ENCODE measurements at regions not wholly inside any gene's neighbourhood (a gene's known extent, or its start where the extent isn't known, plus 50 kb on each side); places are given as distances from the start of the nearest gene placed in this dataset.

DNA sequence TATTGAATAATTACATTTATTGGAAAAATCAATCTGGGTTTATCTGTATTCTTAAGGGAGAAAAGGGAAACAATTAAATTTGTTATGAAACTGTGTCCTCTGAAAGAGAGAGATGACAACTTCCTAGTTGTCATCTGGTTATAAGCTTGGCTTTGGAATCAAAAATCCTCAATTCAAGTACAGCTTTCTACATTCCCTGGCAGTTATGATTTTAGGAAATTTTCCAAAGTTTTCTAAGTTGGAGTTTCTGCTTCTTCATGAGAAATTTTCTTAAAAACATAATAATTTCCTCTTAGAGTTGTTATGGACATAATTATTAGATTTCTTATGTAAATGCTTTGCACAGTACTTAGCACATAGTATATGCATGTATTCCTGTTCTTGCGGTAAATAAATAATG is 625.6 kb upstream of the SLC39A10 start:
- no peak for DNase-seq

DNA sequence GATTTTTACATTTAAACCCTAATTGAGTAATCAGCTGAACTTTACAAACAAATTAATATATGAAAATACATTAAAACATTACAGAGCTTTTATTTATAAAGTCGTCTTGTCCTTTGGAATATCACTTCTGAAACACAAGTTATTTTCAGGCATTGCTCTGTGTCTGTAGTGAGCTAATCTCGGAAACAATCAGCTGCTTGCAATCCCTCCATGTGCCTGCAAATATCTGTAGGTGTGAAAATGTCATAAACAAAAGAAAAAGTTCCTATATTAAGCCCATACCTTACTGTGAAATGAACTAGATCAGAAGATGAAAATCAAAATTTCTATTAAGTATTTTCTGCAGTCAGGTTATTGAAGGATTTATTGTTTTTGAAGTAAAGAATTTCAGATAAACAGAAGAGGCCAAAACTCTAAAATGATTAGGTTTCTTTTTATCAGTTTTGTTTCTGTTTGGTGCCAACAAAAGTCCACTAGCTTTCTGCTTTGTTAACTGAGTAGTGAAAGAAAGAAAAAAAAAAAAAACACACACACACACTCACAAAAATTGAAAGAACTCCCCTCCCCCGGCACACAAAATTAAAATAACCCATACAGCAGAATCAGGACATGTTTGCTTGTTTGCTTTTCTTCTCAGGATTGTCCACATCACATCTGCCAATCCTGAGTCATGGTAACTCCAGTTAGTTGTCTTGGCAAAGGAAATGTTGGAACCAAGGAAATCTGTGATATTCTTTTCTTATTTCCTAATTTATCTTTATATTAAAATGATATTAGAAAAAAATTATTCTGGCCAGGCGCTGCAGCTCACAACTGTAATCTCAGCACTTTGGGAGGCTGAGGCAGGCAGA is 627.0 kb upstream of the SLC39A10 start:
- DNase-seq = no peak

DNA sequence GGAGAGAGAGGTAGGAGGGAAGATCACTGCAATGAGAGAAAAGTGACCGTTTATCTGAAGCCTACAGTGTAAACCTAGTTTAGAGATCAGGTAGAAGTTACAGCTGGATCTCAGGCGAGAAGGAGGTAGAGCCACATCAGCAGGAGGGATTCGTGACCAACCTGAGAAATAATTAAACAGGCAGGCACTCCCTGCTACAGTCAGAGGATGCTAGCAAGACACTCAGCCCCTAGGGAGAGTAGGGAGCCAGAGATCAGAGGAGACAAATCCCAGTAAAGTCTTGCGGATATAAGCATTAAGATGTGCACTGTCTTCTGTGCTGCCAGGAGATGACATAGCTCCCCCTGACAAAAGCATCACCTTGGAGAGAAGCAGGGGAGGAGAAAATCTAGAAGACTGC is 629.1 kb upstream of the SLC39A10 start:
- no peak for DNase-seq

DNA sequence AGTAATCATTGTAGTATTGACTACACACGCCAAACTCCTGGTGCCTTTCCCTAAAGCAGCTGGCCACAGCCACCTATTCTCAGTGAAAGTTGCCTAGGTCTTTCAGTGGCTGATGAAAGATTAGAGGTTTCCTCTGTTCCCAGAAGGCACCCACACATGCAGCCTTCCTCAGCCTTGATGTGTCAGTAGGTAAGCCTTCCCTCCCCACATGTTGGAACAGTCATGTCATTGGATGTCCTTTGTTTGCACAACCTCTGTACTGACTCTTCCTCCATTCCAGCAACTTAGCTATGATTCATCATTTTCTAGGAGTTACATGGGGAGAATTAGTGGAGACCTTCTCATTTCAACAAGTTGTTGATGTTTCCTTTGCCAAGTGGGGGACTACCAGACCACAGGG is 630.8 kb upstream of the SLC39A10 start:
- DNase-seq = no peak

DNA sequence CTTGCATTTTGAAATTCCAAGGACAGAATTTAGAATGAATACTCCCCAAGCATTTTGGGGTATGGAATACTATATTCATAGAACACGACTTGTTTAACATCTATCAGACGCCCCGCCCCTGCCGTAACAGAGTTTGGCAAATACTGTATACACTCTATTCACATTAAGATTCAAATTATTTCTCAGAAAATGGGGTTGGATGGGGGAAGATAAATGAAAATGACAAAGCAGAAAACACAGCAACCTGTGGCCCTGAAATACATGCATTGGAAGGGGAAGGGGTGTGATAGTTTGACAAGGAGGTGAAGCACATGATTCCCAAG is 634.6 kb upstream of the SLC39A10 start:
- DNase-seq = no peak

DNA sequence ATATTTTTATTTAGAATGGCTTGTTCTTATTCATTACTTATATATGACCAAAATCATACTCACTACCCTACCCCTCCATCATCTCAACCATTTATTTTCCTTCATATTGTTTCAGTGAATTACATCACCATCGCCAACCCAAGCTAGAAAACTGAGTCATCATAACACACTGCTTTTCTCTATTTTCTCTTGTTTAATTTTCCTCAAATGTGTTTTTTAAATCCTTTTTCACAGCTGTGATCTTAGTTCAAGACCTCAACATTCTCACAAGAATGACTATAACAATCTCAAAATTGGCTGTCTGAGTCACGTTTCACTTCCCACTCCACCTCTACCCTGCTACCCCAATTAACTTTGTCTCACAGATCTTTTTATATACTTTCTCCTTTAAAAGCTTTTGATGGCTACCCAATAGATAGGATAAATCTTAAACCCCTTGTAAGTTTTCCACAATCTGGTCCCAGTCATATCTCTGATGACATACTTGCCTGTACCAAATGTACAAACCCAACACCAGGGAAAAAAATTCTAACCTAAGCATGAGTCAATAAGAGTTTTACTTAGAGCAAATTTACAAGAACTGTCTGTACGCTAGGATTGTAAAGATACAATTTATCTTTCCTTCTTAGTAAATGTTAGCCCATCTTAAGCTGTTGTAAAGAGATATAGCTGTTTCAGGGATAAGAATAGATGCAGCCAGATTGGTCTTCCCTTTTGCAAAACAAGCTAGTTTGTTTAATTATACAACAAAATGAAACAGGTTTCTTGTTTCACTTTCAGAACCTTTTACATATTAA is 635.1 kb upstream of the SLC39A10 start:
- DNase-seq = no peak

DNA sequence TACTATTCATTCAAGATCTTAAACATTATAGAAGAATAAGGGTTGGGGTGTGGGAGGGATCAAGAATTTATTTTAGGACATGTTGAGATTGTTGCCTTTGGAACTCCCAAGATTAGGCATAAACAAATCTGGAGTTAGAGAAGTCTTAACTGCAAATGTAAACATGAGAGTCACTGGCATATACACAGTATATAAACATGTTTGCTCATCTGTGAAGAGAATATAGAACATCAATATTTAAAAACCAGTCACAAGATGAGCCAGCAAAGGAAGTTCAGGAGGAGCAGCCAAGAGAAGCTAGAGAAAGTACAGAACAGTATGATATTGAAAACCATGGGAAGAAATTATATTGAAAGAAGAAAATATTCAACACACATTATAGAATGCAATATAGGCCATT is 638.6 kb upstream of the SLC39A10 start:
- no peak for DNase-seq

DNA sequence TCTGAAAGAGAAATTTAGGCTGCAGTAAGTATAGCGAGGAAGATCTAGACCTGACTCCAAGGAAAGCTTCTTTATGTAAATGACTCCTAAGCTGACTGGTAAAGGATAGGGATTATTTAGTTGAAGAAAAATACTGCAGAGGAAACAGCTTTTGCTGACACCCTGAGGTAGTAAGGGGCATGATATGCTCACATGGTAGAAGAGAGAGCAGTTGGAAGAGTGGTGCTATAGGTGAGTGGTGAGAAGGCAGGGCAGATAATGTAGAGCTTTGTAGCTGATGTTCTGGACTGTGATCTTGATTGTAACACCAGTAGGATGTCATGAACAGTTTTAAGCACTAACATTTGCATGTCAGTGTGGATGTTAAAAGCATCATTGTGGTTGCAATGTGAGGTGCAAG is 639.1 kb upstream of the SLC39A10 start:
- no peak for DNase-seq

DNA sequence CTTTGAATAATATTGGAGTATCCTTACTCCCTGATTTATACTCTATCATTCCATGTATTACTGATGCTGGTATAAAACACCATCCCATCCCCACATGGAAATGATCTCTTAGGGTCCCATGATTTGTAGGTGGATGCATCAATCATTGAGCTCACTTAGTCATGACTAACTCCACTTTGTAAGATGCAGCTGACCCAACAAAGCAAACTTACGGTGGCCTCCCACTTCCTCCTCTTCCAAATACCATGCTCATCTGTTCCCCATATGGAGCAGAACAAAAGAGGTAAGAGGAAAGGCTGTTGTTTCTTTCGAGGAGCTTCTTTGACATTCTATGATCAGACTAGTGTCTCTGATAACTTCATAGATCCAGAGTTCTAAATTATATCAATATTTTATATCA is 640.2 kb upstream of the SLC39A10 start:
- no peak for DNase-seq

DNA sequence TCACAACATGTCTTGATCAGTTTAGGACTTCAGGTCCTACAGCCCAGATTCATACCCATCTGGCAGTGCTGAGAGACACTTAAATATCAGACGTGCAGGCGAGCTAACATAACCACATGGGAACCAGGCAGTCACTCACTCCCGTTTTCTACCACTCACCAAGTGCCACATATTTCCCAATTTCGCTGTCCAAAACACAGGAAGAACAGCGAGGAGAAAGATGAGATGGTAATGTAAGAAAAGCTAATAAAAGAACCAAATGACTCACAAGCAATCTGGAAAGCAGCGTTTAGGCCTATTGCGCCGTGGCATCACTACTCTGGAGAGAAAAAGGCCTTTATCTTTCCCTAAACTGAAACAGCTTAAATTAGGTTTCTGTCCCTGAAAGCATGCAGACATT is 647.8 kb upstream of the SLC39A10 start:
- DNase-seq = no peak

DNA sequence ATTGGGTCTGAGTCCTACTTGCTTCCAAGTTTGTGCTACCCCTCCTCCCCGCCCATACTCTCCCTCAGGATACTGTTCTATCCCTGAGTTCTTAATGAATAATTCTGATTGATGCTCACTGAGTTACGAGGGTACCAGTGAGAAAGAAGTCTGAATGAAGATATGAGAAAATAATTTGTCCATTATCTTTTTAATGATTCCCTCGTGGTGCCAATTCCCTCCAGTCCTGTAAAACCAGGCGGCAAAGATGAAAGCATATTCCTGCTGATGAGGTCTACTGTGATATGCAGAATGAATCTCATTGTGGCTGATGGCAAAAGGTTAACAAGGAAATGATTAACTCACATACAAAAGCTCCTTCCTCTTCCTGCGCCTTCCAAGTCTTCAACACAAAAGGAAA is 650.2 kb upstream of the SLC39A10 start:
- no peak for DNase-seq

DNA sequence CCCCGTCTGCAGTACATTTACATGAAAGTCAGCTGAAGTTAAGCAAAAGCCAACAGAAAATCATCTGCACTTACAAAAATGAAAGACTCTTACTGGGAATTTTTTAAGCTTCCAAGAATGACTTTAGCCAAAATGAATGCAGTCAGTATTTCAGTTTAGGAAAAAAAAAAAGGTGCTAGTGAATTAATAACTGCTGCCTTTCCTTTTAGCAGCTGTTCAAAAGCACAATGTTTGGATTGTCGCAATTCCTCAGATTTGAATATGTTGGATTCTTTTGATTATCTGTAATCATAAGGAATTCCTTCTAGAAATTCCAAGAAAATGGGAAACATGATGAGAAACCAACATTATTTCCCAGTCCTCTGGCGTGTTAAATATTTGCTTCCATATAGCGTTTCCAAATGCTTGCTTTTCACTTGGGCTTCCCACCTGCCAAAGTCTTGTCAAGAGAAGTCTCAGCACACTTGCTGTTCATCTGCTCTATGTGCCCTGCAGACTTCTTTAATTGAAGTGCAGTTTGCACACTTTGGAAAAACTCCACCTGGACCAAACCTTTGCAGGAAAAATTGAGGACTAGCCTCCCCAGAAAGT is 653.0 kb upstream of the SLC39A10 start:
- no peak for DNase-seq

DNA sequence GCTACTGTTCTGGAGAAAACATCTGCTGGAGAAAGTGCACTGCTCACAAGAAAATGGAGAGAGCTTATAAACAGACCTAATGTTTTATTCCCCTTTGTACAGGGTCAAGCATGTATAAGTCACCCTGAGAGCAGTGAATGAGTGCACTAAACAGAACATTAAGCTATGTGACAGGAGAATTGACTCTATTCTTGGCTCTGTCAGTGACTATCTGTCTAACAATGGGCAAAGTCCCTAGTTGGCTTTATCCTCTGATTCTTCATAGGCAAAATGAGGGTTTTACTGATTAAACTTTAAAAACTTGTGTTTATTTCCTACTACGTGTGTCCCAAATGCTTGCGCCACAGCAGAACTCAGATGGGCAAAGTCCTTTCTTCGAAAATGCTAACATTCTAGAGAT is 655.1 kb upstream of the SLC39A10 start:
- no peak for DNase-seq

DNA sequence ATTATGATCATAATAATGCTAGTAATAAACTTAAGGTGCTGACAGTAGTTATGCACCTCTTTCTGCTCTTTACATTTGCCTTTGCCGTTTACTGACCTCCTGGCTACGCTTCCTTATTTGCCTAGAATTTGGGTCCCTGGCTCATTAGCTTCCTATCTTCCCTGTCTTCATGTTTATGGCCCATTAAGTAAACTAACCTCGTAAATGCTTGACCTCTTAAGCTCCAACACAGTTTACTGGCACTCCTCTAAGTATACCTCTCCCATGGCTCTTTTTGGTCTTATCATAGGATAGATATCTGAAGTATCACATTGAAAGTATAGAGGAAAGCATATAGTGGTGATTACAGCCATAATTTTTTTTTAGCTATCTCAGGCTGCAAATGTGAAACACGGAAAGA is 657.3 kb upstream of the SLC39A10 start:
- DNase-seq = no peak

DNA sequence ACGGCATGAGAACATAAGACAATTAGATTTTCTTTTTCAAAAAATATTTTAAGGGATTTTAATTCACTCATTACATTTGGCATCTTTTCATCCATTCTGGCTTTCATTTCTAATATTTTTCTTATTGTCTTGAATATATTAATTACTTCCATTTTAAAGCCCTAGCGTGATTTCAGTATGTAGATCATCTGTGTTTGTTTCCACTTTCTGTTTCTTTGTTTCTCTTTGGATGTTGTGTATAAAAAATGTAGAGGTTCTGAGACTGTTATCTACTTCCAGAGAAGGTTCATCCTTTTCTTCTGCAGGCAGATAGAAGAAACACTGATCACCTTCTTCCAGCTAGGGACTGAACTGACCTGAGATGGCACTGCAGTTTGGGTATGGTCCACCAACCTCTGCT is 664.4 kb upstream of the SLC39A10 start:
- no peak for DNase-seq

DNA sequence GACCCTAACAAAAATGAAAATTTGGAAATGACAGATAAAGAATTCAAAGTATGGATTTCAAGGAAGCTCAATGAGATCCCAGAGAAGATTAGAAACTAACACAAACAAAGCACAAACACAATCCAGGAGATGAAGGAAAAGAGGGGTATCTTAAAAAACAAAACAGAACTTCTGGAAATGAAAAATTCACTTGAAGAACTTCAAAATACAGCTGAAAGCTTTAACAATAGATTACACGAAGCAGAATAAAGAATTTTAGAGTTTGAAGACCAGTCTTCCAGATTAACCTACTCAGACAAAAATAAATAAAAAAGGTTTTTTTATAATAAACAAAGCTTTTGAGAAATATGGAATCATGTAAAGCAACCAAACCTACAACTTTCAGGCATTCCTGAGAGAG is 671.8 kb upstream of the SLC39A10 start:
- DNase-seq = no peak

DNA sequence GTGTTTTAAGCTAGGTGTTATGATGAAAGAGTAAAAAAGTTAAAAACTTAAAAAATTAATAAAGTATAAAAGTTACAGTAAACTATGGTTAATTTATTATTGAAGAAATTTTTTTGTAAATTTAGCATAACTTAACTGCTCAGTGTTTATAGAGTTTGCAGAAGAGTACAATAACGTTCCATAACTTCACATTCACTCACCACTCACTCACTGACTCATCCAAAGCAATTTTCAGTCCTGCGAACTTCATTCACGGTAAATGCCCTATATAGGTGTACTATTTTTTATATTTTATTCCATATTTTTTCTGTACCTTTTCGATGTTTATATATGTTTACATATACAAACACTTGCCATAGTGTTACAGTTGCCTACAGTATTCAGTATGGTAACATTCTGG is 694.8 kb upstream of the SLC39A10 start:
- DNase-seq = no peak

DNA sequence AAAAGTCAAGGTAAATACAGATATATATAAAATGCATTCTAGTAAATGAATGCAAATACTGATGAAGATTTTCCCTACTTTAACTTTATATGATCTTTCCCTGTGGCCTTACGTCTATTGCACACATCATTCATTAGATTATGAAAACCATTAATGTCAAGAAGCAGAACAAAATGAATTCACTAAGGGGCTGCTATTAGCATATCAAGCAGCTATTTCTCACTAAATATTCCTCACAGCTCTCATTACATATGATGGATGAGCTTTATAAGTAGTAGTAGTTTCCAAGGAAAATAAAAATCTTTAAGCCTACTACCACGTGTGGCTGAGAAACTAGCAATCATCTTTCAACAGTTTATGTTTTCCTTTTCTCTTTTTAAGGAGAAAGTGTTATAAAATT is 702.8 kb upstream of the SLC39A10 start:
- DNase-seq = no peak

DNA sequence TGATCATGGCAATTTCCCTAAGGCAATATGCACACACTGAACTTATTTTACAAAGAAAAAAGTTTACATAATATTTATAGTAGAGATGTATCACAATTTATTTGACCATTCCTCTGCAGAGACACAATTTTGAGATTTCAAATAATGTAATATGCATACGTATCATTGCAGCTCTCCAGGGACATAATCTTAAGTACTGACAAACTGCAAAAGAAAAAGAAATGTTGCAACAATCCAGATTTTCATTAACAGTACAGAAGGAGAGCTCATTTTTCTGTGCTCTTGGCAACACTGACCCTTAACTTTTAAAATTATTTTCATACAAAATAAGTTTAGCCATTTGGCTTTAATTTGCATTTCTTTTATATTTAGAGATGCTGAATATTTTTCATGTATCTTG is 710.2 kb upstream of the SLC39A10 start:
- no peak for DNase-seq

DNA sequence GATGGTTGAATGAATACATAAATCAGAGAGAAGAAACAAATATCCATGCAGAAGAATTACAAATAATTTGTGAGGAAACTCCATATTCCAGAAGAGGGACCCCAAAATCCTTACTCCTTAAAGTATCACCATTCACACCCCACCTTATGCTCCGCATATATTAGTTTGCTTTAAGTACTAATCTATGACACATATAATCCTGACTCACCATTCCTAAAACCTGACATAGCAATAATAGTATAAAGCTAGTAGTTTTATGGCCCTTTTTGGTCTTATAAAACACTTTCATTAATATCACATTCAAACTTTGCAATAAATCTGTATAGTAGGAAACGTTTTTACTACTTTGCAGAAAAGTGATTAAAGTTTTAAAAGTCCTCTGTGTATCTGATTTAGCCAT is 719.0 kb upstream of the SLC39A10 start:
- no peak for DNase-seq

DNA sequence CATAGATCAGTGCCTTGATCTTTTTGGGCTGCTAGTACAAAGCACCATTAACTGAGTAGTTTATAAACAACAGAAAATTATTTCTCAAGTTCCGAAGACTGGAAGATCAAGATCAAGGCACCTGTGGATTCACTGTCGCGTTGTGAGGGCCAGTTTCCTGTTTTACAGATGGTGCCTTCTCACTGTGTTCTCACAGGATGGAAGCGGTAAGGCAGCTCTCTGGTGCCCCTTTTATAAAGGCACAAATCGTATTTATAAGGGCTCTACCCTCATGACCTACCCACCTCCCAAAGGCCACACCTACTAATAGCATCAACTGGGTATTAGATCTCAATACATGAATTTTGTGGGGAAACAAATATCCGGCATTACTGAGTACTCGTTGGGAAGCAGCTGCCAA is 729.5 kb upstream of the SLC39A10 start:
- no peak for DNase-seq

DNA sequence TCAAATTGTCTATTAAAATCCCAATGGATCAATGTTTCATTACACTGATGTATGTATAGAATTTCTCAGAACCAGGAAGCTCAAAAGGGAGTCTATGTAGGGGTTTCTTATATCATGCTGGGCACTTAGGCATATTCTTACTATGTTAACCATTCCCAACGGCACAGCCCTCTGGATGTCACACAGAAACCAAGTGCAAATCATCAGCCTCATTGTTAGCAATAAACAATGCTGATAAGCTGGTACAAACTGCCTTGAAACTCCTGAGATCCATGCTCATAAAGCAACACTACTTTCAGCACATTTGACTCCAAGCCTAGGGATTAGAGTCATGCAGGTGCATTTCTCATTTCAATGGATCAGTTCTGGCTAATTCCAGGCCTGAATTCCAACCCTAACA is 730.2 kb upstream of the SLC39A10 start:
- no peak for DNase-seq

DNA sequence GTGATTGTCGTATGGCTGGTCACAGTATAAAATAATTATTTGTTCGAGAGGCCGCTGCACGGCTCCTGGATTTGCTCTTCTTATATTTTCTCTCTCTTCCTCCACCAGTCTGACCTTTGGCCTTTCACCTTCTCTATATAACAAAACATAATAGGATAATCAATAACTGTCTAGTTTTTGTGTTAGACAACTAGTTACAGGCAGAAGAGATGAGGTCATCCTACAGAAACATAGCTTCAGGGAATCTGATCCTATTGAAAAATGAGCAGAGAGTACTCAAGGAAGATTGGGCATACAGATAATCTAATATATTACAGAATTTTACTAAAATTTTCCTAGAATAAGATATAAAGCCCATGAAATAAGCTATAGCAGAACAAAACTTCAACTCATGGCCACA is 731.3 kb upstream of the SLC39A10 start:
- no peak for DNase-seq

DNA sequence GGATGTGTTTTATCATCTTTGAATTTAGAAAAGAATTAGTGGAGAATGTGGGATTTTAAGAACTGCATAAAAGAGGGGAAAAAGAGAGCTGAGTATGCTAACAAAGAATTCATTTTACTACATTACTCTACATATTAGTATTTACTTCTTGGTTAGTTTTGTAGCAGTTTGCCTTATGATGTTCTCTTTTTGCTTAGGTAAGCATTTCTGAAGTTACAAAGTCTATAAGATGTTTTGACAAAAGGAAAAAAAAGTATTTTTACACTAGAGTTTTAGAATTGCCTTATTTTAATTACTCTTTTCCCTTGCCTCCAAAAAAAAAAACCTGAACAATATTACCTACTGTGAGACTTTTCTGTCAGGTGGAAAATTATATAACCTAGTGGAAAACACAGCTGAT is 739.5 kb upstream of the SLC39A10 start:
- no peak for DNase-seq

Data from activated CD4-positive, alpha-beta T cell treated with anti-CD3 and anti-CD28 coated beads for 4 hours (primary cell).